ENCODE measurements at regions not wholly inside any gene's neighbourhood (a gene's known extent, or its start where the extent isn't known, plus 50 kb on each side); places are given as distances from the start of the nearest gene placed in this dataset.

GRCh38 chr11:80023386-80023785, 582.6 kb upstream of the TENM4 start:
- TF ChIP-seq POLR2AphosphoS5 (IDR thresholded peaks at IDR 0.05; ENCODE audit: low read depth, low read length) (no peak), POLR2A (IDR thresholded peaks at IDR 0.05; ENCODE audit: low read depth, low read length) (no peak), TAF1 (IDR thresholded peaks at IDR 0.05; ENCODE audit: borderline replicate concordance, low read depth, low read length) (no peak)

Measured in GM12892 (cell line).